GM20000 (cell line): ENCODE measurements at regions not wholly inside any gene's neighbourhood (a gene's known extent, or its start where the extent isn't known, plus 50 kb on each side); places are given as distances from the start of the nearest gene placed in this dataset.
A peak's percentile ranks its signal among the peaks of the same experiment; 100 is the strongest.

Source experiments
- DNase-seq: peaks from one replicate; pipeline ENCODE4 v3.0.0; 2012; ENCODE audit warnings: low spot score
- CTCF ChIP-seq: IDR thresholded peaks from 2 replicates; pipeline ENCODE4 v1.5.1; 2012; ENCODE audit warnings: mild to moderate bottlenecking, control low read depth; ENCODE audit errors: extremely low read depth, missing control alignments

GRCh38 chr14:71372411-71372838 lies 465.2 kb downstream of the PCNX1 start:
- no peak for TF ChIP-seq CTCF
- peak; percentile 11 for DNase-seq

GRCh38 chr14:71373773-71374172 lies 466.5 kb downstream of the PCNX1 start:
- no peak for TF ChIP-seq CTCF
- DNase-seq, result peak; percentile 16

GRCh38 chr14:71374989-71375388 lies 467.7 kb downstream of the PCNX1 start:
- no peak for DNase-seq
- TF ChIP-seq CTCF, result no peak

- no peak for TF ChIP-seq CTCF
Observed at GRCh38 chr14:71377099-71377498, 469.8 kb downstream of the PCNX1 start.

GRCh38 chr14:71380271-71380670 lies 473.0 kb downstream of the PCNX1 start:
- TF ChIP-seq CTCF, result no peak
- DNase-seq, result no peak

More at GRCh38 chr14:71377099-71377498, 469.8 kb downstream of the PCNX1 start:
- no peak for DNase-seq

- no peak for TF ChIP-seq CTCF
- no peak for DNase-seq
Observed at GRCh38 chr14:71381814-71382213, 474.6 kb downstream of the PCNX1 start.

- DNase-seq, result no peak
- TF ChIP-seq CTCF, result no peak
Observed at GRCh38 chr14:71382315-71382714, 475.1 kb downstream of the PCNX1 start.

- TF ChIP-seq CTCF, result no peak
- no peak for DNase-seq
Observed at GRCh38 chr14:71383510-71383909, 476.3 kb downstream of the PCNX1 start.
